Trophoblast cell (in vitro differentiated cells and primary cell): ENCODE measurements at regions not wholly inside any gene's neighbourhood (a gene's known extent, or its start where the extent isn't known, plus 50 kb on each side); places are given as distances from the start of the nearest gene placed in this dataset.

Experiments
- DNase-seq, 2 donors: peaks; one replicate each; pipeline ENCODE4 v3.0.0-alpha.2; 2016
- H2AFZ ChIP-seq: 2 replicates; pipeline ENCODE4 v1.6.1; 2013; ENCODE audit warnings: low read length, moderate library complexity, mild to moderate bottlenecking; ENCODE audit not compliant: insufficient read depth, poor library complexity
- H2AK5ac ChIP-seq: 2 replicates; pipeline ENCODE4 v1.6.1; 2013; ENCODE audit warnings: mild to moderate bottlenecking, low read length
- H2BK120ac ChIP-seq: 2 replicates; pipeline ENCODE4 v1.6.1; 2013; ENCODE audit warnings: low read length, mild to moderate bottlenecking, moderate library complexity; ENCODE audit not compliant: insufficient read depth, poor library complexity
- H2BK12ac ChIP-seq: 2 replicates; pipeline ENCODE4 v1.6.1; 2013; ENCODE audit warnings: mild to moderate bottlenecking, low read length, moderate library complexity
- H2BK5ac ChIP-seq: 2 replicates; pipeline ENCODE4 v1.6.1; 2013; ENCODE audit warnings: low read length, low read depth, moderate library complexity, mild to moderate bottlenecking; ENCODE audit not compliant: poor library complexity
- H3K14ac ChIP-seq: 2 replicates; pipeline ENCODE4 v1.6.1; 2013; ENCODE audit warnings: mild to moderate bottlenecking, low read length
- H3K18ac ChIP-seq: 2 replicates; pipeline ENCODE4 v1.6.1; 2013; ENCODE audit warnings: mild to moderate bottlenecking, low read length
- H3K23ac ChIP-seq: 2 replicates; pipeline ENCODE4 v1.6.1; 2013; ENCODE audit warnings: low read length
- H3K27ac ChIP-seq: 2 replicates; pipeline ENCODE4 v1.5.1; 2013; ENCODE audit warnings: low read depth, mild to moderate bottlenecking, inconsistent platforms, low read length, moderate library complexity
- H3K27me3 ChIP-seq: 2 replicates; pipeline ENCODE4 v1.6.1; 2013; ENCODE audit warnings: inconsistent platforms, mild to moderate bottlenecking, low read length, moderate library complexity; ENCODE audit not compliant: insufficient read depth
- H3K36me3 ChIP-seq, 2 experiments: 1 replicate in 1 of 2; 2 replicates in 1 of 2; pipeline ENCODE4 v1.6.1; 2013; ENCODE audit warnings: low read length in 2 of 2, mild to moderate bottlenecking in 2 of 2, moderate library complexity in 1 of 2; ENCODE audit not compliant: insufficient read depth in 2 of 2, control insufficient read depth in 1 of 2
- H3K4ac ChIP-seq: 2 replicates; pipeline ENCODE4 v1.6.1; 2013; ENCODE audit warnings: low read depth, mild to moderate bottlenecking, low read length, moderate library complexity
- H3K4me1 ChIP-seq, 2 experiments: 1 replicate in 1 of 2; 2 replicates in 1 of 2; pipeline ENCODE4 v1.6.1; 2013; ENCODE audit warnings: low read length in 2 of 2, mild to moderate bottlenecking in 2 of 2, moderate library complexity in 1 of 2; ENCODE audit not compliant: insufficient read depth in 2 of 2, control insufficient read depth in 1 of 2
- H3K4me2 ChIP-seq: 2 replicates; pipeline ENCODE4 v1.6.1; 2013; ENCODE audit warnings: inconsistent platforms, mild to moderate bottlenecking, low read length, moderate library complexity
- H3K4me3 ChIP-seq: 2 replicates; pipeline ENCODE4 v1.5.1; 2013; ENCODE audit warnings: mild to moderate bottlenecking, low read depth, low read length, inconsistent platforms
- H3K79me1 ChIP-seq: one replicate; pipeline ENCODE4 v1.6.1; 2013; ENCODE audit warnings: low read length
- H3K79me2 ChIP-seq: 2 replicates; pipeline ENCODE4 v1.6.1; 2013; ENCODE audit warnings: low read length, mild to moderate bottlenecking; ENCODE audit not compliant: control insufficient read depth, insufficient read depth, poor library complexity
- H3K9ac ChIP-seq: 2 replicates; pipeline ENCODE4 v1.6.1; 2013; ENCODE audit warnings: mild to moderate bottlenecking, low read length
- H3K9me3 ChIP-seq: 2 replicates; pipeline ENCODE4 v1.6.1; 2013; ENCODE audit warnings: low read depth, mild to moderate bottlenecking, control low read depth, inconsistent platforms, low read length; ENCODE audit not compliant: insufficient read depth
- H4K12ac ChIP-seq: 2 replicates; pipeline ENCODE4 v1.6.1; 2013; ENCODE audit warnings: low read depth, mild to moderate bottlenecking, low read length, moderate library complexity
- H4K8ac ChIP-seq: 2 replicates; pipeline ENCODE4 v1.6.1; 2013; ENCODE audit warnings: low read depth, mild to moderate bottlenecking, low read length, moderate library complexity
- H4K91ac ChIP-seq: one replicate; pipeline ENCODE4 v1.6.1; 2013; ENCODE audit warnings: low read depth, mild to moderate bottlenecking, low read length, moderate library complexity
- WGBS: extraction: QIAGEN DNeasy Blood & Tissue Kit; methylation state at CpG from one replicate; pipeline ENCODE4 v1.1.7; 2013; ENCODE audit warnings: missing lambda C conversion rate; ENCODE audit not compliant: insufficient read length, insufficient coverage; ENCODE audit errors: extremely low coverage; 5-methylcytosine and 5-hydroxymethylcytosine counted together

GRCh38 chr2:175383286-175383685 is 201.8 kb upstream of the ATP5MC3 start:
- no peak overlapping the region for H3K4me3 ChIP-seq
- peak in 1 of 2 donors; percentile 76 for DNase-seq
- no peak overlapping the region for H2AFZ ChIP-seq
- H3K4me1 ChIP-seq, result no peaks in the 10 kb centered on the region
- H3K9me3 ChIP-seq, result peaks cover 5% of the 10 kb centered on the region
- H2AK5ac ChIP-seq, result no peak overlapping the region
- no peak overlapping the region for H4K12ac ChIP-seq
- no peaks in the 10 kb centered on the region for H3K27me3 ChIP-seq
- no peak overlapping the region for H3K4ac ChIP-seq
- WGBS, result no CpG with 5 or more reads among the region's 2 CpGs
- H2BK5ac ChIP-seq, result no peak overlapping the region
- H4K91ac ChIP-seq, result no peak overlapping the region
- H3K79me2 ChIP-seq, result no peaks in the 10 kb centered on the region
- no peaks in the 10 kb centered on the region for H3K36me3 ChIP-seq
- no peak overlapping the region for H2BK12ac ChIP-seq
- H3K14ac ChIP-seq, result no peak overlapping the region
- no peak overlapping the region for H2BK120ac ChIP-seq
- no peak overlapping the region for H3K27ac ChIP-seq
- H3K4me2 ChIP-seq, result no peak overlapping the region
- no peak overlapping the region for H3K23ac ChIP-seq
- no peak overlapping the region for H4K8ac ChIP-seq
- H3K9ac ChIP-seq, result no peak overlapping the region
- H3K18ac ChIP-seq, result no peak overlapping the region
- no peaks in the 10 kb centered on the region for H3K79me1 ChIP-seq

GRCh38 chr2:175373729-175374128 is 192.2 kb upstream of the ATP5MC3 start:
- no peak overlapping the region for H2AK5ac ChIP-seq

GRCh38 chr2:175372704-175373701 is 191.5 kb upstream of the ATP5MC3 start:
- no CpG with 5 or more reads among the region's 8 CpGs for WGBS
- Histone ChIP-seq H4K12ac (no peak overlapping the region), H3K4ac (no peak overlapping the region), H3K9ac (no peak overlapping the region), H2BK120ac (no peak overlapping the region), H3K9me3 (no peaks in the 10 kb centered on the region), H4K8ac (no peak overlapping the region), H3K79me2 (no peaks in the 10 kb centered on the region), H3K4me1 (no peaks in the 10 kb centered on the region), H3K4me2 (no peak overlapping the region), H2AFZ (no peak overlapping the region), H3K4me3 (no peak overlapping the region), H3K27ac (no peak overlapping the region), H3K27me3 (no peaks in the 10 kb centered on the region), H3K14ac (no peak overlapping the region), H2AK5ac (no peak overlapping the region), H2BK5ac (no peak overlapping the region), H3K23ac (no peak overlapping the region), H2BK12ac (no peak overlapping the region), H3K36me3 (no peaks in the 10 kb centered on the region), H4K91ac (no peak overlapping the region), H3K79me1 (no peaks in the 10 kb centered on the region), H3K18ac (no peak overlapping the region)
- no peak for DNase-seq

More at GRCh38 chr2:175373729-175374128, 192.2 kb upstream of the ATP5MC3 start:
- no peak overlapping the region for H2BK12ac ChIP-seq
- no peaks in the 10 kb centered on the region for H3K36me3 ChIP-seq
- H3K79me1 ChIP-seq, result no peaks in the 10 kb centered on the region
- no peak overlapping the region for H3K23ac ChIP-seq
- no peaks in the 10 kb centered on the region for H3K9me3 ChIP-seq
- no peak overlapping the region for H4K8ac ChIP-seq
- no peak overlapping the region for H3K18ac ChIP-seq
- WGBS, result no CpG with 5 or more reads among the region's 1 CpG
- H3K4me2 ChIP-seq, result no peak overlapping the region
- H3K27ac ChIP-seq, result no peak overlapping the region
- no peak overlapping the region for H3K9ac ChIP-seq
- H3K27me3 ChIP-seq, result no peaks in the 10 kb centered on the region
- H4K12ac ChIP-seq, result no peak overlapping the region
- no peak overlapping the region for H4K91ac ChIP-seq
- H2AFZ ChIP-seq, result no peak overlapping the region
- H3K14ac ChIP-seq, result no peak overlapping the region
- no peak for DNase-seq
- no peaks in the 10 kb centered on the region for H3K79me2 ChIP-seq
- H3K4me3 ChIP-seq, result no peak overlapping the region
- no peak overlapping the region for H3K4ac ChIP-seq
- no peaks in the 10 kb centered on the region for H3K4me1 ChIP-seq
- H2BK120ac ChIP-seq, result no peak overlapping the region
- no peak overlapping the region for H2BK5ac ChIP-seq

GRCh38 chr2:175371378-175371777 is 189.9 kb upstream of the ATP5MC3 start:
- no peak overlapping the region for H2BK120ac ChIP-seq
- H3K4me3 ChIP-seq, result no peak overlapping the region

More at GRCh38 chr2:175371378-175371777, 189.9 kb upstream of the ATP5MC3 start:
- Histone ChIP-seq H3K4me2 (no peak overlapping the region), H3K9me3 (no peaks in the 10 kb centered on the region), H2BK5ac (no peak overlapping the region), H4K12ac (no peak overlapping the region), H4K8ac (no peak overlapping the region), H2BK12ac (no peak overlapping the region), H3K23ac (no peak overlapping the region), H3K18ac (no peak overlapping the region), H3K27ac (no peak overlapping the region), H4K91ac (no peak overlapping the region), H3K14ac (no peak overlapping the region), H3K9ac (no peak overlapping the region), H3K4ac (no peak overlapping the region), H3K79me2 (no peaks in the 10 kb centered on the region), H3K27me3 (no peaks in the 10 kb centered on the region), H3K36me3 (no peaks in the 10 kb centered on the region), H2AK5ac (no peak overlapping the region), H3K79me1 (no peaks in the 10 kb centered on the region), H2AFZ (no peak overlapping the region), H3K4me1 (no peaks in the 10 kb centered on the region)
- no peak for DNase-seq
